ENCODE measurements at regions not wholly inside any gene's neighbourhood (a gene's known extent, or its start where the extent isn't known, plus 50 kb on each side); places are given as distances from the start of the nearest gene placed in this dataset.

DNA sequence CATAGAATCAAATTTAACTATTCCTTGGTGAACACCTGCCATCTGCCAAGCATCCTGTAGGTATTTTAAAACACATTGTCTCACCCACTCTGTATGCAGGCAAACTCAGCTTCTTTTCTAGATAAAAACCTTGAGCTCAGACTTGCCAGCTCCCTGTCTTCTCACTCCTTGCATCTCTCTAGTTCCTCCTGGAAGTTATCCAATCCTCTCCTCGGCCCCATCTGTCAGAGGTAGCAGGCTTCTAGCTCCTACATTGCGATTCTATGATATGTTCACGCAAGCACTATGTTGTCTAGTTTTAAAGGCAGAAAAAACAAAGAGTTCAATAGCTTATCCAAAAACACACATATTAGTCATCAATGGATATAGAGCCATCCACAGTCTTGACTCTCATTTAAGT, 67.0 kb upstream of the APCDD1 start:
- Histone ChIP-seq H3K9me2 (replicated peaks; ENCODE audit: insufficient read depth) (no peaks in the 10 kb centered on the region), H3K4me2 (no peak overlapping the region), H3K4me1 (ENCODE audit: insufficient read depth) (no peaks in the 10 kb centered on the region), H4K20me1 (ENCODE audit: insufficient read depth, poor library complexity, severe bottlenecking) (no peaks in the 10 kb centered on the region), H3K36me3 (replicated peaks; ENCODE audit: insufficient read depth, low read depth) (no peaks in the 10 kb centered on the region), H3K4me3 (no peak overlapping the region), H3K79me2 (no peaks in the 10 kb centered on the region), H3K27me3 (no peaks in the 10 kb centered on the region), H3K27ac (no peak overlapping the region), H3K9me3 (ENCODE audit: low read depth) (no peaks in the 10 kb centered on the region), H2AFZ (no peak overlapping the region)
- no peak for DNase-seq (ENCODE audit: low spot score)
- TF ChIP-seq EZH2phosphoT487 (IDR thresholded peaks at IDR 0.05; ENCODE audit: low read depth, severe bottlenecking, unreplicated experiment) (no peak), EZH2 (IDR thresholded peaks at IDR 0.05; ENCODE audit: borderline replicate concordance) (no peak), CTCF (IDR thresholded peaks at IDR 0.05; ENCODE audit: poor library complexity) (no peak)
- 91% methylated on average over 3 of the region's 3 CpGs for WGBS (ENCODE audit: low lambda C conversion rate, missing lambda C conversion rate)

- 84% methylated on average over 2 of the region's 2 CpGs for WGBS (ENCODE audit: low lambda C conversion rate, missing lambda C conversion rate)
- Histone ChIP-seq H3K79me2 (no peaks in the 10 kb centered on the region), H3K27me3 (no peaks in the 10 kb centered on the region), H2AFZ (no peak overlapping the region), H3K4me3 (no peak overlapping the region), H3K27ac (no peak overlapping the region), H3K36me3 (replicated peaks; ENCODE audit: insufficient read depth, low read depth) (no peaks in the 10 kb centered on the region), H3K4me1 (ENCODE audit: insufficient read depth) (no peaks in the 10 kb centered on the region), H3K9me3 (ENCODE audit: low read depth) (no peaks in the 10 kb centered on the region), H4K20me1 (ENCODE audit: insufficient read depth, poor library complexity, severe bottlenecking) (no peaks in the 10 kb centered on the region), H3K9me2 (replicated peaks; ENCODE audit: insufficient read depth) (no peaks in the 10 kb centered on the region), H3K4me2 (no peak overlapping the region)
- TF ChIP-seq EZH2 (IDR thresholded peaks at IDR 0.05; ENCODE audit: borderline replicate concordance): no peak
- TF ChIP-seq EZH2phosphoT487 (IDR thresholded peaks at IDR 0.05; ENCODE audit: low read depth, severe bottlenecking, unreplicated experiment): no peak
- no peak for TF ChIP-seq CTCF (IDR thresholded peaks at IDR 0.05; ENCODE audit: poor library complexity)
- DNase-seq (ENCODE audit: low spot score): no peak
These were observed 66.1 kb upstream of the APCDD1 start for GRCh38 chr18:10388373-10388772.

DNA sequence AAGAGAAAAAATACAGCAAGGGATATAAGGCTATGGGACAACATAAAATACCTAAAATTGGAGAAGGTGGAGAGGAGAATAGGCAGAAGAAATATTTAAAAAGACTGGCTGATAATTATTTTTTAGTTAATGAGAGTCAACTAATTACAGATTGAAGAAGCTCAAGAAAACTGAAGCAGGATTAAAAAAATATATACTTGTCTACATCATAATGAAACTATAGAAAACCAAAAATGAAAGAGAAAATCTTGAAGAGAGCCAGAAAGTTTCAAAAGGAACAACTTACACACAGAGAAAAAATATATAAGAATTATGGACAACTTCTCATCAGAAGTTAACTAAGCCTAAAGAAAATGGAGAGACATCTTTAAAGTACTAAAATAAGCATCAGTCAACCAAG, 62.9 kb upstream of the APCDD1 start:
- no peak for TF ChIP-seq EZH2phosphoT487 (IDR thresholded peaks at IDR 0.05; ENCODE audit: low read depth, severe bottlenecking, unreplicated experiment)
- TF ChIP-seq CTCF (IDR thresholded peaks at IDR 0.05; ENCODE audit: poor library complexity): no peak
- TF ChIP-seq EZH2 (IDR thresholded peaks at IDR 0.05; ENCODE audit: borderline replicate concordance): no peak
- DNase-seq (ENCODE audit: low spot score): no peak
- Histone ChIP-seq H3K4me3 (no peak overlapping the region), H2AFZ (no peak overlapping the region), H3K4me2 (no peak overlapping the region), H3K4me1 (ENCODE audit: insufficient read depth) (no peaks in the 10 kb centered on the region), H3K36me3 (replicated peaks; ENCODE audit: insufficient read depth, low read depth) (no peaks in the 10 kb centered on the region), H3K79me2 (no peaks in the 10 kb centered on the region), H3K27ac (no peak overlapping the region), H4K20me1 (ENCODE audit: insufficient read depth, poor library complexity, severe bottlenecking) (no peaks in the 10 kb centered on the region), H3K9me2 (replicated peaks; ENCODE audit: insufficient read depth) (no peaks in the 10 kb centered on the region), H3K9me3 (ENCODE audit: low read depth) (no peaks in the 10 kb centered on the region), H3K27me3 (no peaks in the 10 kb centered on the region)

DNA sequence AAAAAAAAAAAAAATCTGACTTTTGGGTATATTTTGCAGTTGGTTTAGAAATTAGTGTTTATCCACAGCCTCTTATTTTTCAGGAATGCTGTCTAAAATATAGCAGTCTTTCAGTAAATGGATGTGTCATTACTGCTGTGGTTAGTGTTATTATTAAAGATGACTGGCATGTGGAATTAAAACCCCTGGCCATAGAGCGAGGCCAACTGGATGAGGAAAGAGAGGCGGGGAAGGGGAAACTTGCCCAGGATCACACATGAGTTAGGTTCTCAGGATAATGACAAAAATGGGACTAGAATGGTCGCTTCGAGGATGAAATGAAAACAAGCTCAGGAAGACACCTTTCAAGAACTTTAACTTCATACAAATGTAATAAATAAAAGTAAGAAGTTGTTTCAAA, 57.4 kb upstream of the APCDD1 start:
- H3K9me2 ChIP-seq (replicated peaks; ENCODE audit: insufficient read depth): no peaks in the 10 kb centered on the region
- TF ChIP-seq EZH2phosphoT487 (IDR thresholded peaks at IDR 0.05; ENCODE audit: low read depth, severe bottlenecking, unreplicated experiment) (no peak), EZH2 (IDR thresholded peaks at IDR 0.05; ENCODE audit: borderline replicate concordance) (no peak), CTCF (IDR thresholded peaks at IDR 0.05; ENCODE audit: poor library complexity) (no peak)
- DNase-seq (ENCODE audit: low spot score): no peak
- no peak overlapping the region for H3K4me2 ChIP-seq
- no peaks in the 10 kb centered on the region for H4K20me1 ChIP-seq (ENCODE audit: insufficient read depth, poor library complexity, severe bottlenecking)
- no peak overlapping the region for H3K27ac ChIP-seq
- H3K4me3 ChIP-seq: no peak overlapping the region
- no peaks in the 10 kb centered on the region for H3K79me2 ChIP-seq
- H3K27me3 ChIP-seq: no peaks in the 10 kb centered on the region
- no peaks in the 10 kb centered on the region for H3K4me1 ChIP-seq (ENCODE audit: insufficient read depth)
- 91% methylated on average over 4 of the region's 4 CpGs for WGBS (ENCODE audit: low lambda C conversion rate, missing lambda C conversion rate)
- H2AFZ ChIP-seq: no peak overlapping the region
- no peaks in the 10 kb centered on the region for H3K36me3 ChIP-seq (replicated peaks; ENCODE audit: insufficient read depth, low read depth)
- H3K9me3 ChIP-seq (ENCODE audit: low read depth): no peaks in the 10 kb centered on the region

All from hepatocyte (in vitro differentiated cells).